ENCODE measurements at regions not wholly inside any gene's neighbourhood (a gene's known extent, or its start where the extent isn't known, plus 50 kb on each side); places are given as distances from the start of the nearest gene placed in this dataset.

- in situ Hi-C loops (cut with HindIII; ENCODE audit: low sequenced_read_pairs): no loop called here
- TF ChIP-seq CTCF (IDR thresholded peaks at IDR 0.05; ENCODE audit: low read depth, low read length, missing control alignments): no peak
- peak; percentile 38 for DNase-seq (ENCODE audit: low read depth)
- no peak overlapping the region for H3K4me3 ChIP-seq (ENCODE audit: low read depth, low read length)
Measured at GRCh38 chr7:112596260-112596659, 115.5 kb downstream of the LSMEM1 start.

GRCh38 chr7:112596981-112597380 lies 116.2 kb downstream of the LSMEM1 start:
- no peak overlapping the region for H3K4me3 ChIP-seq (ENCODE audit: low read depth, low read length)
- no peak for TF ChIP-seq CTCF (IDR thresholded peaks at IDR 0.05; ENCODE audit: low read depth, low read length, missing control alignments)
- in situ Hi-C loops (cut with HindIII; ENCODE audit: low sequenced_read_pairs): no loop called here
- DNase-seq (ENCODE audit: low read depth): peak; percentile 36

DNA sequence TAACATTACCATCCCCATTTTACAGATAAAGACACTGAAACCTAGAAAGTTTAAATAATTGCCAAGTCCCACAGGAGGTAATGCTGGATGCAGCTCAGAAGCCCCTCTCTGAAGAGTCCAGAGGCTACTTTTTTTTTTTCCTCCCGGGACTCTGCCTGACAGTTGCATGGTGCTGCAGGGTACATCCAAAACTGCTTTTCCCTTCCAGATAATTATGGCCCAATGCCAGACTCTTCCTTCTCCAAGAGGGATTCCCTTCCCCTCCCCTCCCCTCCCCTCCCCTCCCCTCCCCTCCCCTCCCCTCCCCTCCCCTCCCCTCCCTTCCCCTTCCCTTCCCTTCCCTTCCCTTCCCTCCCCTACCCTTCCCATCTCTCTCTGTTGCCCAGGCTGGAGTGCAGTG lies 122.9 kb downstream of the LSMEM1 start:
- DNase-seq (ENCODE audit: low read depth): no peak
- in situ Hi-C loops (cut with HindIII; ENCODE audit: low sequenced_read_pairs): no loop called here
- no peak overlapping the region for H3K4me3 ChIP-seq (ENCODE audit: low read depth, low read length)
- no peak for TF ChIP-seq CTCF (IDR thresholded peaks at IDR 0.05; ENCODE audit: low read depth, low read length, missing control alignments)

DNA sequence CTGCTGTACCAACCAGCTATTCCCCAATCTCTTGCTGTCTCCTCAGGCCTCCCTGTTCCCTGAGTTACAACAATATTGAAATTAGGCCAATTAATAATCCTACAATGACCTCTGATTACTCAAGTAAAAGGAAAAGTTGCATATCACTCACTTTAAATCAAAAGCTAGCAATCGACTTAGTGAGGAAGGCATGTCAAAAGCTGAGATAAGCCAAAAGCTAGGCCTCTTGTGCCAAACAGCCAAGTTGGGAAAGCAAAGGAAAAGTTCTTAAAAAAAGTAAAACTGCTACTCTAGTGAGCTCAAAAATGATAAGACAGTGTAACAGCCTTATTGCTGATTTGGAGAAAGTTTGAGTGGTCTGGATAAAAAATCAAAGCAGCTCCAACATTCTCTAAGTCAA lies 129.8 kb downstream of the LSMEM1 start:
- TF ChIP-seq CTCF (IDR thresholded peaks at IDR 0.05; ENCODE audit: low read depth, low read length, missing control alignments): no peak
- no peak overlapping the region for H3K4me3 ChIP-seq (ENCODE audit: low read depth, low read length)
- in situ Hi-C loops (cut with HindIII; ENCODE audit: low sequenced_read_pairs): no loop called here
- no peak for DNase-seq (ENCODE audit: low read depth)

DNA sequence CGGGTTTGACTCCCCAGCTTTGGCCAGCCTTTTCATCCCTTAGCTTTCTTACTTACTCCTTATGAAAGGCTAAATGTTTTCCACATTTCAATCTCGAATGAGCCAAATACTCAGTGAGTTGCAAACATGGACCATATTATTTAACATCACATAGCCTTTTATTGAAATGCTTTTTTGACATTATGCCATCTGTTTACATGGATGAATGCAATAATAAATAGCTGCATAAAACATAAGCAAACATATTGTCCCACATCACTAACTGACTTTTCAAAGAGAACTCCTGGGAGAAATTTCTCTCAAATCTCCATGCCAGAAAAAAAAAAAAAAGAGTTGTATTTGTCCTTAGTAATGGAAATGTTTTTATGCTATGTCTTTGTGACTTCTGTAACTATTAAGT lies 134.9 kb downstream of the LSMEM1 start:
- H3K4me3 ChIP-seq (ENCODE audit: low read depth, low read length): no peak overlapping the region
- TF ChIP-seq CTCF (IDR thresholded peaks at IDR 0.05; ENCODE audit: low read depth, low read length, missing control alignments): no peak
- in situ Hi-C loops (cut with HindIII; ENCODE audit: low sequenced_read_pairs): no loop called here
- DNase-seq (ENCODE audit: low read depth): no peak

- in situ Hi-C loops (cut with HindIII; ENCODE audit: low sequenced_read_pairs): no loop called here
- no peak overlapping the region for H3K4me3 ChIP-seq (ENCODE audit: low read depth, low read length)
- TF ChIP-seq CTCF (IDR thresholded peaks at IDR 0.05; ENCODE audit: low read depth, low read length, missing control alignments): no peak
- DNase-seq (ENCODE audit: low read depth): no peak
Measured at GRCh38 chr7:112616295-112616694, 135.5 kb downstream of the LSMEM1 start.

GRCh38 chr7:112619343-112619742 lies 138.6 kb downstream of the LSMEM1 start:
- in situ Hi-C loops (cut with HindIII; ENCODE audit: low sequenced_read_pairs): no loop called here
- no peak overlapping the region for H3K4me3 ChIP-seq (ENCODE audit: low read depth, low read length)
- TF ChIP-seq CTCF (IDR thresholded peaks at IDR 0.05; ENCODE audit: low read depth, low read length, missing control alignments): no peak
- no peak for DNase-seq (ENCODE audit: low read depth)

Measured in astrocyte of the cerebellum (primary cell).